ENCODE measurements at regions not wholly inside any gene's neighbourhood (a gene's known extent, or its start where the extent isn't known, plus 50 kb on each side); places are given as distances from the start of the nearest gene placed in this dataset.
"Not testable (repeated sequence)": the region's sequence is repeated elsewhere in the genome, so short reads cannot be mapped to it uniquely, and the experiment has no call there.

DNA sequence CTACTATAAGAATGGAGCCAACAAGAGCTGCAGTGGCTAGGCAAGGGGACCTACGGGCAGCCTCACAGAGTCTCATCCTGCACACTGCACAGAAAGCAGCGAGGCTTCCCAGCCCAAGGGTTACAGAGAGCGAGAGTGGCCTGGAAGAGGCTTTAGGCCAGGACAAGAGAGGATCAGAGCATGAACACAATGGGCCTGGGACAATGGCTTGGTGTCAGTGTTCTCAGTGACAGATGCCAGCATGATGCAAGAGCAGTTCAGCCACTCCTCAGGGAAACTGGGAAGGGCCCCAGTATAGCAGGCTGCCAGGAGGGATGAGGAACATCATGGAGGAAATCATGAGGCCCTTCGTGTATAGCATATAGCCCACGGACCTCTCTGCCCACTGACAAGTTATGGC, 108.0 kb downstream of the NUS1 start:
- Histone ChIP-seq H3K9me3 (no peaks in the 10 kb centered on the region), H3K4me1 (no peaks in the 10 kb centered on the region), H3K27ac (no peak overlapping the region), H3K36me3 (no peaks in the 10 kb centered on the region), H3K4me3 (no peak overlapping the region), H3K27me3 (no peaks in the 10 kb centered on the region)
- 45 to 66% methylated on average over 2 to 5 of the region's 5 CpGs for WGBS, 2 donors (ENCODE audit: low coverage in 1 of 2)
- in situ Hi-C loops (cut with MboI; ENCODE audit: low pct_ligation_motif_present in 1 of 4, low pct_unique_long_range_greater_than_20kb in 1 of 4, low sequenced_read_pairs in 3 of 4) (no loop called here), intact Hi-C loops (cut with DNase I; ENCODE audit: low total_unique reads) (no loop called here)
- DNase-seq = no peak
- TF ChIP-seq EP300 (IDR thresholded peaks at IDR 0.05; ENCODE audit: low read depth) (no peak), POLR2AphosphoS5 (IDR thresholded peaks at IDR 0.05) (no peak), POLR2A (IDR thresholded peaks at IDR 0.05) (no peak)
- TF ChIP-seq, protein P1, sequence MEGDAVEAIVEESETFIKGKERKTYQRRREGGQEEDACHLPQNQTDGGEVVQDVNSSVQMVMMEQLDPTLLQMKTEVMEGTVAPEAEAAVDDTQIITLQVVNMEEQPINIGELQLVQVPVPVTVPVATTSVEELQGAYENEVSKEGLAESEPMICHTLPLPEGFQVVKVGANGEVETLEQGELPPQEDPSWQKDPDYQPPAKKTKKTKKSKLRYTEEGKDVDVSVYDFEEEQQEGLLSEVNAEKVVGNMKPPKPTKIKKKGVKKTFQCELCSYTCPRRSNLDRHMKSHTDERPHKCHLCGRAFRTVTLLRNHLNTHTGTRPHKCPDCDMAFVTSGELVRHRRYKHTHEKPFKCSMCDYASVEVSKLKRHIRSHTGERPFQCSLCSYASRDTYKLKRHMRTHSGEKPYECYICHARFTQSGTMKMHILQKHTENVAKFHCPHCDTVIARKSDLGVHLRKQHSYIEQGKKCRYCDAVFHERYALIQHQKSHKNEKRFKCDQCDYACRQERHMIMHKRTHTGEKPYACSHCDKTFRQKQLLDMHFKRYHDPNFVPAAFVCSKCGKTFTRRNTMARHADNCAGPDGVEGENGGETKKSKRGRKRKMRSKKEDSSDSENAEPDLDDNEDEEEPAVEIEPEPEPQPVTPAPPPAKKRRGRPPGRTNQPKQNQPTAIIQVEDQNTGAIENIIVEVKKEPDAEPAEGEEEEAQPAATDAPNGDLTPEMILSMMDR (IDR thresholded peaks at IDR 0.05) = no peak

DNA sequence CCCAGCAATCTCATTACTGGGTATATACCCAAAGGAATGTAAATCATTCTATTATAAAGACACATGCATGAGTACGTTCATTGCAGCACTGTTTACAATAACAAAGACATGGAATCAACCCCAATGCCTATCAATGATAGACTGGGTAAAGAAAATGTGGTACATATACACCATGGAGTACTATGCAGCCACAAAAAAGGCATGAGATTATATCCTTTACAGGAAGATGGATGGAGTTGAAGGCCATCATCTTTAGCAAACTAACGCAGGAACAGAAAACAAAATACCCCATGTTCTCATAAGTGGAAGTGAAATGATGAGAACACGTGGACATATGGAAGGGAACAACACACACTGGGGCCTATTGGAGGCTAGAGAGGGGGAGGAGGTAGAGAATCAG, 115.7 kb downstream of the NUS1 start:
- 60 to 80% methylated on average over 3 of the region's 3 CpGs for WGBS, 2 donors (ENCODE audit: low coverage in 1 of 2)
- H3K36me3 ChIP-seq = no peaks in the 10 kb centered on the region
- H3K4me1 ChIP-seq = no peaks in the 10 kb centered on the region
- TF ChIP-seq POLR2A (IDR thresholded peaks at IDR 0.05) (no peak), POLR2AphosphoS5 (IDR thresholded peaks at IDR 0.05) (no peak), EP300 (IDR thresholded peaks at IDR 0.05; ENCODE audit: low read depth) (no peak)
- H3K27me3 ChIP-seq = no peaks in the 10 kb centered on the region
- no peak overlapping the region for H3K27ac ChIP-seq
- in situ Hi-C loops (cut with MboI; ENCODE audit: low pct_ligation_motif_present in 1 of 4, low pct_unique_long_range_greater_than_20kb in 1 of 4, low sequenced_read_pairs in 3 of 4) = no loop called here
- no peak overlapping the region for H3K4me3 ChIP-seq
- intact Hi-C loops (cut with DNase I; ENCODE audit: low total_unique reads) = no loop called here
- no peak for DNase-seq
- no peaks in the 10 kb centered on the region for H3K9me3 ChIP-seq

DNA sequence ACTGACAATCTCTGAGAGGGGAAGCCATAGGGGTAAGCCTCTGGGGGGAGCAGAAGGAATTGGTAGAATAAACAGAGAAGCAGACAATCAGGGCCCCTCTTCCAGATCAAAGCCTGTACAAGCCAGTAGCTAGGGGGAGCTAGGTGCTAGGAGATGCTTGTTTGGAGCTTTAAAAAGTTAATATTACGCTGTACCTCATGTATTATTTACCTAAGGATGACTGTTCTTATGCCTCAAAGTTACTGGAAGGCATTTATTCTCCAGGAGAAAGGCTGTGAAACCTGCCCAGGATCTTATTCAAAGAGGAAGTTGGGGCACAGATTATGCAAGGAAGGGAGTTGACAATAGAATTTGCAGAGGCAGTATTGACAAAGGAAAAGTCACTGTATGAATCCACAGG, 111.8 kb upstream of the SLC35F1 start:
- Histone ChIP-seq H3K27me3 (no peaks in the 10 kb centered on the region), H3K4me3 (no peak overlapping the region), H3K9me3 (no peaks in the 10 kb centered on the region), H3K36me3 (no peaks in the 10 kb centered on the region), H3K27ac (no peak overlapping the region), H3K4me1 (no peaks in the 10 kb centered on the region)
- no peak for DNase-seq
- no peak for TF ChIP-seq POLR2AphosphoS5 (IDR thresholded peaks at IDR 0.05)
- TF ChIP-seq POLR2A (IDR thresholded peaks at IDR 0.05) = no peak
- TF ChIP-seq, protein P1 (IDR thresholded peaks at IDR 0.05) = no peak
- TF ChIP-seq EP300 (IDR thresholded peaks at IDR 0.05; ENCODE audit: low read depth) = no peak
- in situ Hi-C loops (cut with MboI; ENCODE audit: low pct_ligation_motif_present in 1 of 4, low pct_unique_long_range_greater_than_20kb in 1 of 4, low sequenced_read_pairs in 3 of 4) (no loop called here), intact Hi-C loops (cut with DNase I; ENCODE audit: low total_unique reads) (no loop called here)
- WGBS, 2 donors (ENCODE audit: low coverage in 1 of 2) = 25 to 56% methylated on average over 1 of the region's 1 CpG

DNA sequence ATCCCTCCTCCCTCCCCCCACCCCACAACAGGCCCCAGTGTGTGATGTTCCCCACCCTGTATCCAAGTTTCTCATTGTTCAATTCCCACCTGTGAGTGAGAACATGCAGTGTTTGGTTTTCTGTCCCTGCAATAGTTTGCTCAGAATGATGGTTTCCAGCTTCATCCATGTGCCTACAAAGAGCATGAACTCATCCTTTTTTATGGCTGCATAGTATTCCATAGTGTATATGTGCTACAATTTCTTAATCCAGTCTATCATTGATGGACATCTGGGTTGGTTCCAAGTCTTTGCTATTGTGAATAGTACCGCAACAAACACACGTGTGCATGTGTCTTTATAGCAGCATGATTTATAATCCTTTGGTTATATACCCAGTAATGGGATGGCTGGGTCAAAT, 108.2 kb upstream of the SLC35F1 start:
- H3K9me3 ChIP-seq; H3K36me3 ChIP-seq; H3K27ac ChIP-seq; H3K4me3 ChIP-seq; in situ Hi-C loops (cut with MboI; ENCODE audit: low pct_ligation_motif_present in 1 of 4, low pct_unique_long_range_greater_than_20kb in 1 of 4, low sequenced_read_pairs in 3 of 4); intact Hi-C loops (cut with DNase I; ENCODE audit: low total_unique reads); DNase-seq; H3K27me3 ChIP-seq; H3K4me1 ChIP-seq: not testable (repeated sequence)
- WGBS, 2 donors (ENCODE audit: low coverage in 1 of 2) = 80 to 96% methylated on average over 1 to 2 of the region's 2 CpGs

DNA sequence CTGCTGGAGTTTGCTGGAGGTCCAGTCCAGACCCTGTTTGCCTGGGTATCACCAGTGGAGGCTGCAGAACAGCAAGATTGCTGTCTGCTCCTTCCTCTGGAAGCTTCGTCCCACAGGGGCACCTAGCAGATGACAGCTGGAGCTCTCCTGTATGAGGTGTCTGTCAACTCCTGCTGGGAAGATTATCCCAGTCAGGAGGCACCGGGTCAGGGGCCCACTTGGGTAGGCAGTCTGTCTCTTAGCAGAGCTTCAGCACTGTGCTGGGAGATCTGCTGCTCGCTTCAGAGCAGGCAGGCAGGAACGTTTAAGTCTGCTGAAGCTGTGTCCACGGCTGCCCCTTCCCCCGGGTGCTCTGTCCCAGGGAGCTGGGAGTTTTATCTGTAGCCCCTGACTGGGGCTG, 96.8 kb upstream of the SLC35F1 start:
- TF ChIP-seq EP300 (IDR thresholded peaks at IDR 0.05; ENCODE audit: low read depth) (no peak), POLR2AphosphoS5 (IDR thresholded peaks at IDR 0.05) (no peak), POLR2A (IDR thresholded peaks at IDR 0.05) (no peak)
- TF ChIP-seq, protein P1 (IDR thresholded peaks at IDR 0.05) = no peak
- no peak for DNase-seq
- Histone ChIP-seq H3K9me3 (no peaks in the 10 kb centered on the region), H3K4me3 (no peak overlapping the region), H3K27me3 (no peaks in the 10 kb centered on the region), H3K36me3 (no peaks in the 10 kb centered on the region), H3K4me1 (no peaks in the 10 kb centered on the region), H3K27ac (no peak overlapping the region)
- intact Hi-C loops (cut with DNase I; ENCODE audit: low total_unique reads) = no loop called here
- in situ Hi-C loops (cut with MboI; ENCODE audit: low pct_ligation_motif_present in 1 of 4, low pct_unique_long_range_greater_than_20kb in 1 of 4, low sequenced_read_pairs in 3 of 4) = no loop called here
- 81% methylated on average over 6 of the region's 6 CpGs; no CpG with 5 or more reads in 1 of the 2 donors for WGBS, 2 donors (ENCODE audit: low coverage in 1 of 2)

Measured in transverse colon (tissue), 4 donors.